ENCODE measurements at regions not wholly inside any gene's neighbourhood (a gene's known extent, or its start where the extent isn't known, plus 50 kb on each side); places are given as distances from the start of the nearest gene placed in this dataset.
"Not testable (repeated sequence)": the region's sequence is repeated elsewhere in the genome, so short reads cannot be mapped to it uniquely, and the experiment has no call there.

DNA sequence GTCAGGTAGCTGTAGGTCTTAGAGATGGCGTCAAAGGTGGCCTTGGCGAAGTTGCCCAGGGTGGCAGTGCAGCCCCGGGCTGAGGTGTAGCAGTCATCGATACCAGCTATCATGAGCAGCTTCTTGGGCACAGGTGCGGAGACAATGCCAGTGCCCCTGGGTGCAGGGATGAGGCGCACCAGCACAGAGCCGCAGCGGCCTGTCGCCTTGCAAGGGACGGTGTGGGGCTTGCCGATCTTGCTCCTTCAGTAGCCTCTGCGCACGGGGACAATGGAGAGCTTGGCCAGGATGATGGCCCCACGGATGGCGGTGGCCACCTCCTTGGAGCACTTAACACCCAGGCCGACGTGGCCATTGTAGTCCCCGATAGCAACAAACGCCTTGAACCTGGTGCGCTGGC lies 65.6 kb upstream of the KIF2B start:
- not testable (repeated sequence) for TF ChIP-seq CTCF, POLR2A (IDR thresholded peaks at IDR 0.05)
